Activated CD4-positive, alpha-beta T cell treated with anti-CD3 and anti-CD28 coated beads, Interleukin-2, Interleukin-6, amounts not matched to agents 100 ng/mL and 50 ng/mL, durations not matched to agents 16 hours and 8 hours (primary cell): ENCODE measurements at regions not wholly inside any gene's neighbourhood (a gene's known extent, or its start where the extent isn't known, plus 50 kb on each side); places are given as distances from the start of the nearest gene placed in this dataset.

Experiments used
- DNase-seq: peaks from one replicate; pipeline ENCODE4 v3.0.0-alpha.2; 2020

- no peak for DNase-seq
These were observed 71.8 kb downstream of the FUNDC1 start for GRCh38 chrX:44470816-44471215.

GRCh38 chrX:44462850-44463249 lies 79.8 kb downstream of the FUNDC1 start:
- DNase-seq: no peak

- DNase-seq: no peak
These were observed 83.2 kb downstream of the FUNDC1 start for GRCh38 chrX:44459501-44459900.

- no peak for DNase-seq
These were observed 86.0 kb downstream of the FUNDC1 start for GRCh38 chrX:44456685-44457084.

- DNase-seq: no peak
These were observed 91.6 kb downstream of the FUNDC1 start for GRCh38 chrX:44451056-44451455.

GRCh38 chrX:44447214-44447613 lies 95.4 kb downstream of the FUNDC1 start:
- no peak for DNase-seq

- no peak for DNase-seq
These were observed 96.5 kb upstream of the EFHC2 start for GRCh38 chrX:44440006-44440405.

- DNase-seq: no peak
These were observed 95.8 kb upstream of the EFHC2 start for GRCh38 chrX:44439242-44439794.

GRCh38 chrX:44435047-44435446 lies 91.6 kb upstream of the EFHC2 start:
- DNase-seq: peak; percentile 4

- DNase-seq: no peak
These were observed 90.1 kb upstream of the EFHC2 start for GRCh38 chrX:44433556-44433955.

- DNase-seq: no peak
These were observed 89.2 kb upstream of the EFHC2 start for GRCh38 chrX:44432641-44433040.

GRCh38 chrX:44431194-44431593 lies 87.7 kb upstream of the EFHC2 start:
- DNase-seq: no peak

GRCh38 chrX:44428989-44429627 lies 85.6 kb upstream of the EFHC2 start:
- peak; percentile 6 for DNase-seq

- no peak for DNase-seq
These were observed 79.2 kb upstream of the EFHC2 start for GRCh38 chrX:44422631-44423030.

GRCh38 chrX:44415639-44416386 lies 72.3 kb upstream of the EFHC2 start:
- DNase-seq: no peak

- DNase-seq: no peak
These were observed 57.7 kb upstream of the EFHC2 start for GRCh38 chrX:44401151-44401550.

GRCh38 chrX:44400588-44400987 lies 57.1 kb upstream of the EFHC2 start:
- DNase-seq: no peak

- DNase-seq: no peak
These were observed 56.7 kb upstream of the EFHC2 start for GRCh38 chrX:44400161-44400560.
